Skeletal muscle satellite cell (primary cell): ENCODE measurements at regions not wholly inside any gene's neighbourhood (a gene's known extent, or its start where the extent isn't known, plus 50 kb on each side); places are given as distances from the start of the nearest gene placed in this dataset.
"Not testable (repeated sequence)": the region's sequence is repeated elsewhere in the genome, so short reads cannot be mapped to it uniquely, and the experiment has no call there.

Experiments used
- H3K27me3 ChIP-seq: 2 replicates; pipeline ENCODE4 v1.7.0; 2013; ENCODE audit warnings: low read length; ENCODE audit not compliant: control insufficient read depth, insufficient read depth
- H3K36me3 ChIP-seq: 2 replicates; pipeline ENCODE4 v1.7.0; 2013; ENCODE audit warnings: mild to moderate bottlenecking, control low read depth, low read length; ENCODE audit not compliant: insufficient read depth
- H3K4me1 ChIP-seq: 2 replicates; pipeline ENCODE4 v1.7.0; 2013; ENCODE audit warnings: low read length; ENCODE audit not compliant: control insufficient read depth, insufficient read depth
- H3K4me2 ChIP-seq: 2 replicates; pipeline ENCODE4 v1.7.0; 2013; ENCODE audit warnings: mild to moderate bottlenecking, low read length
- H3K4me3 ChIP-seq: 2 replicates; pipeline ENCODE4 v1.7.0; 2013; ENCODE audit warnings: low read length
- H3K9ac ChIP-seq: 2 replicates; pipeline ENCODE4 v1.7.0; 2013; ENCODE audit warnings: mild to moderate bottlenecking, low read depth, low read length, moderate library complexity
- H3K9me3 ChIP-seq: replicated peaks from 2 replicates; pipeline ENCODE4 v1.7.0; 2013; ENCODE audit warnings: mild to moderate bottlenecking, control low read depth, low read length

DNA sequence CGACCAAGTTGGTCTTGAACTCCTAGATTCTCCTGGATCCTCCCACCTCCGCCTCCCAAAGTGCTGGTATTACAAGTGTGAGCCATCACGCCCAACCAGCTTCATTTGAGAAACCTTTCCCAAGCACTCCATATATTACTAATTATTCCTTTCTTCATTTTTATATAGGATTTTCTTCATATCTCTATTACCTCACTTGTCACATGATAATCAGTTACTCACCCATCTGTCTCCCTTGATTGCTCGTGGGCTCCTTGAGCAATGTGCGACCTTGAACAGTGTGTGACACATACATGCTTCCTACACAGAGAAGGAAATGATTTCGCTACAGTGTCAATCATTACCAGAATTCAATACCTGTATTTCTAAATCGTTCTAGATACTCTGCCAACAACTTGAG, 110.7 kb upstream of the C2CD4B start:
- Histone ChIP-seq H3K27me3 (peaks cover 14% of the 10 kb centered on the region), H3K9me3 (peaks cover 1% of the 10 kb centered on the region), H3K4me3 (no peak overlapping the region), H3K36me3 (no peaks in the 10 kb centered on the region), H3K4me2 (no peak overlapping the region), H3K9ac (no peak overlapping the region), H3K4me1 (no peaks in the 10 kb centered on the region)

GRCh38 chr15:62277816-62278394, 112.8 kb upstream of the C2CD4B start:
- H3K27me3 ChIP-seq = peaks cover 14% of the 10 kb centered on the region
- H3K9me3 ChIP-seq = no peaks in the 10 kb centered on the region
- no peak overlapping the region for H3K4me2 ChIP-seq
- no peaks in the 10 kb centered on the region for H3K4me1 ChIP-seq
- no peaks in the 10 kb centered on the region for H3K36me3 ChIP-seq
- H3K9ac ChIP-seq = no peak overlapping the region
- no peak overlapping the region for H3K4me3 ChIP-seq

GRCh38 chr15:62278534-62278933, 113.4 kb upstream of the C2CD4B start:
- H3K4me1 ChIP-seq = no peaks in the 10 kb centered on the region
- H3K36me3 ChIP-seq = no peaks in the 10 kb centered on the region
- H3K4me3 ChIP-seq = no peak overlapping the region
- no peaks in the 10 kb centered on the region for H3K9me3 ChIP-seq
- peaks cover 14% of the 10 kb centered on the region for H3K27me3 ChIP-seq
- H3K9ac ChIP-seq = no peak overlapping the region
- H3K4me2 ChIP-seq = no peak overlapping the region

DNA sequence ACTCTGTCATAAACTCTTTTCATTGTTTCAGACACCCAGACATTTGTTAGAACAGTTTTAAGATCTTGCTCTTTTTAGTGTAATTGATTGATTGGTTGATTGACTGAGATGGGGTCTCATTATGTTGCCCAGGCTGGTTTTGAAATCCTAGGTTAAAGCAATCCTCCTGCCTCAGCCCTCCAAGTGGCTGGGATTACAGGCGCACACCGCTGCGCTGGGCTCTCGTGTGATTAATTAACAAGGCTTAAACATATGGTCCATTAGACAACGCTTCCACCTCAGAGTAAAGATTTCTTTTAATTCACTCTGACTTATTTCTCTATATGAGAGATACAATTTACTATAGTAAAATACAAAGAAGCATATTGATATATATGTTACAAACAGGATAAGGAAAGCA, 114.0 kb upstream of the C2CD4B start:
- no peaks in the 10 kb centered on the region for H3K9me3 ChIP-seq
- peaks cover 14% of the 10 kb centered on the region for H3K27me3 ChIP-seq
- no peak overlapping the region for H3K9ac ChIP-seq
- no peak overlapping the region for H3K4me2 ChIP-seq
- no peaks in the 10 kb centered on the region for H3K36me3 ChIP-seq
- H3K4me3 ChIP-seq = no peak overlapping the region
- no peaks in the 10 kb centered on the region for H3K4me1 ChIP-seq

DNA sequence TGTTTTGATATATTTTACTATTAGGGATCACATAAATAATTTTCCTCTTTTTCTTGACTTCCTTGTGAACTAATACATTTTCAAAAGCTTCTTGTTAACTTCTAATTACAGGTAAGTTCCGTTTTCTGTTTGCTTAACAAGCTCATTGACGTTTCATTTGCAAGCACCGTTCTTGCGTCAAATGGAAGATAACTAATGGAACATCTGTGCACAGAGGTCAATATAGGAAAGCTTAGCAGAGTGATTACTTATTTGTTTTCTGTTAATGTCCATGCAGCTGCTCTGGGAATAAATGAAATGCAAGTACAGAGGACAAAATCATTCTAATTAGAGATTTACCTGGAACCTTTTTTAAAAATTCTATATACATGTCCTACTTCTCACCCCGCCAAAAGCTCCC, 115.5 kb upstream of the C2CD4B start:
- H3K4me2 ChIP-seq = no peak overlapping the region
- H3K4me3 ChIP-seq = no peak overlapping the region
- no peak overlapping the region for H3K9ac ChIP-seq
- no peaks in the 10 kb centered on the region for H3K9me3 ChIP-seq
- H3K4me1 ChIP-seq = no peaks in the 10 kb centered on the region
- H3K36me3 ChIP-seq = no peaks in the 10 kb centered on the region
- peaks cover 17% of the 10 kb centered on the region for H3K27me3 ChIP-seq

GRCh38 chr15:62281801-62282200, 116.7 kb upstream of the C2CD4B start:
- H3K27me3 ChIP-seq = peaks cover 22% of the 10 kb centered on the region
- H3K4me1 ChIP-seq, H3K4me3 ChIP-seq, H3K36me3 ChIP-seq, H3K4me2 ChIP-seq, H3K9me3 ChIP-seq, H3K9ac ChIP-seq: not testable (repeated sequence)

DNA sequence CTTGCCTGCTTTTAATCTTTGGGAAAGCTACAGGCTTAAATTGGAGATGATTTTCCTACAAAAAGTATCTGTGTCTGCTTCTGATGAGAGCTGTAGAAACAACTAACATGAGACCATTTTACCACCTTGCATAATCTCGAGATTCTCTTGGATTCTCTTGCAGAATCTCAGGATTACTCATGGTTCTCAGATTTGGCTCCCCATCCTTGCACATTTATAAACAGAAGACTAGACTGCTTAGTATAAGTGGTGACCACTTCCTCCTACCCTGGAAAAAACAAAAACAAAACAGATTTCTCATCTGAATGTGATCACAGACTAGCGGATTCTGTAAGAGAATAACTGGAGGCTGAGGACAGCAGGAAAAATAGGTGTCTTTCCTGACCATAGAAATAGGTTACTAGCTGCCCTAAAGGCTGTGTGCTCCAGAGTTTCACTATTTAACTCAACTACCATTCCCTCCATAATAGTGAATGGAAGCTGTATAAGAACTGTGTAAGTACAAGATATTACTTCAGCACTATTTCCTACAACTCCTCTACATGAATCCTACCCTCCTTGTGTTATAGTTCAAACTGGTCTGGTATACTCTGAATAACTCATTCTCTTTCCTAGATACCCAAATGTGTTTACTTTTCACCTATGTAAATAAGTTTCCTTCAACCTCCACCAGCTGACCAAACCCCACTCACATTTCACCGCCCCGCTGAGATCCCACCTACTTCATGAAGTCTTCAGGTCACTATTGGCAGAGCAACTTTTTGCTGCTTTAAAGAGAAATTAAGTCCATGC, 122.2 kb upstream of the C2CD4B start:
- no peak overlapping the region for H3K4me2 ChIP-seq
- no peaks in the 10 kb centered on the region for H3K36me3 ChIP-seq
- no peak overlapping the region for H3K9ac ChIP-seq
- peaks cover 28% of the 10 kb centered on the region for H3K27me3 ChIP-seq
- no peaks in the 10 kb centered on the region for H3K4me1 ChIP-seq
- no peaks in the 10 kb centered on the region for H3K9me3 ChIP-seq
- no peak overlapping the region for H3K4me3 ChIP-seq

- Histone ChIP-seq H3K9me3 (no peaks in the 10 kb centered on the region), H3K9ac (no peak overlapping the region), H3K36me3 (no peaks in the 10 kb centered on the region), H3K27me3 (peaks cover 28% of the 10 kb centered on the region), H3K4me2 (no peak overlapping the region), H3K4me3 (no peak overlapping the region), H3K4me1 (no peaks in the 10 kb centered on the region)
Observed at GRCh38 chr15:62288361-62289017, 123.4 kb upstream of the C2CD4B start.

DNA sequence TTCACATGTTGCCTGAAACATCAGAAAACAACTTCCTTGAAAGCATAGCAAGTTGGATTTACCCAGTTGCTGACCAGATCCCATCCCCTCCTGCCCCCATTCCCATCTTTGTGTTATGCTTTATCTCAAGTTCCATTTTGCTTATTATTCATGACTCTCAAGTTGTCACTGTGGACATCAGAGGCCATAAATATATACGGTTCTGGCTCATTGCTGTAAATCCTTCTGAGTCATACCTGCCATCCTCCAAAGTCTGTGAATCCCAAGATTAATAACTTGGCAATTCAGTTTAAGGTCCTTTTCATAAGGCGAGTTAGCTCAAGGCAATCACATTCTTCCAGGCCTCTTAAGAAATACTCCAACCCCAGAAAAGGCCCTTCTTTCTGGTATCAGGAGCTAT, 126.2 kb upstream of the C2CD4B start:
- Histone ChIP-seq H3K4me3 (no peak overlapping the region), H3K36me3 (no peaks in the 10 kb centered on the region), H3K27me3 (peaks cover 26% of the 10 kb centered on the region), H3K9me3 (no peaks in the 10 kb centered on the region), H3K4me1 (no peaks in the 10 kb centered on the region), H3K9ac (no peak overlapping the region), H3K4me2 (no peak overlapping the region)

DNA sequence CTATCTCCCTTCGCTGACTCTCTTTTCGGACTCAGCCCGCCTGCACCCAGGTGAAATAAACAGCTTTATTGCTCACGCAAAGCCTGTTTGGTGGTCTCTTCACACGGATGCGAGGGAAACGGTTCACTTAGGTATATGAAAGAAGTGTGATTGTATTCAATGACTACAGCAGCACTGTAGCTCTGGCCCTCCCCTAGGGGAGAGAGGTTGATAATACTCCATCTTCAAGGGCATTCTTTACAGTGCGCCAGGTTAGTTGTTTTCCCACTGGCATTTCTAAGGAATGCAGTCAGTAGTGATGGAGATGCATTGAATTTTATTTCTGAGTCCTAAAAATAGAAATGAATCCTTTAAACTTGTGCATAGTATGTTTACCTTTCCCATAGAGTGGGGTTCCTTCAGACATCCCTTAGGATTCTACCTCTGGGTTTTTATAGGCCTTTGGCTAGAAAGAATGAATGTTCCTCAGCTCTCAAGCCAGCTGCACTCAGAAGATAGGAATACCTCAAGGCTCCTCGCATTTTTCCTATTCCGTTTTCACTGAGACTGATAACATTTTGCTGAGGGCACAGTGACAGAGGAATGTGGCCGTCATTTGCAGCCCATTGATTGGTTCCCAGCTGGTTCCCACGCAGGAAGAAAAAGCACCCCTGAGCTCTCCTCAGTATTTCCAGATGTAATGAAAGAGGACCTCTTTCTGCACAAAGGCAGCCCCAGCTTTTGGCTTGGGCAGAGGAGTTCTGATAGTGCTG, 131.8 kb upstream of the C2CD4B start:
- Histone ChIP-seq H3K9ac (no peak overlapping the region), H3K27me3 (peaks cover 20% of the 10 kb centered on the region), H3K4me3 (no peak overlapping the region), H3K4me2 (no peak overlapping the region), H3K9me3 (no peaks in the 10 kb centered on the region), H3K36me3 (no peaks in the 10 kb centered on the region), H3K4me1 (no peaks in the 10 kb centered on the region)

DNA sequence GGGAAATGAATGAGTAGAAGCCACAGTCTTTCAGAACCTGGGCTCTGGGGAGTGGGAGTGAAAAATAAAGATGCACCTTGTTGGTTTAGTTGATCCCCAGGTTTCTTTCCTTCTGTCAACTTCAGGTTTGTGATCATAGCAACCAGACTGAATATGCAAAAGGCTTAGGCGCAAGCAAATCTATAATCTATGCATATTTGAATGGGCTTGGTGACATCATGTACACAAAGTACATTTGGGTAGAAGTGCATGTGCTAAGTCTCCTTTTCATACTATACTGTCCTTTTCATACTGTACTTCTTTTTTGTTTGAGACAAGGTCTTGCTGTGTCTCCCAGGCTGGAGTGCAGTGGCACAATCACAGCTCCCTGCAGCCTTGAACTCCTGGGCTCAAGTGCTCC, 132.4 kb upstream of the C2CD4B start:
- Histone ChIP-seq H3K9me3 (no peaks in the 10 kb centered on the region), H3K4me2 (no peak overlapping the region), H3K4me1 (no peaks in the 10 kb centered on the region), H3K36me3 (no peaks in the 10 kb centered on the region), H3K4me3 (no peak overlapping the region), H3K27me3 (peaks cover 26% of the 10 kb centered on the region), H3K9ac (no peak overlapping the region)
